PFSK-1 (cell line): ENCODE measurements at regions not wholly inside any gene's neighbourhood (a gene's known extent, or its start where the extent isn't known, plus 50 kb on each side); places are given as distances from the start of the nearest gene placed in this dataset.

Experiments
- FOXP2 ChIP-seq: optimal IDR thresholded peaks from 2 replicates; pipeline ENCODE3; 2011; ENCODE audit warnings: borderline replicate concordance, control low read depth, inconsistent platforms; ENCODE audit not compliant: insufficient read depth; ENCODE audit errors: extremely low read length, extremely low read depth
- POLR2AphosphoS5 ChIP-seq: IDR thresholded peaks from 2 replicates; pipeline ENCODE4 v1.6.1; 2012; ENCODE audit warnings: low read depth, mild to moderate bottlenecking, control low read depth, low read length, moderate library complexity
- REST ChIP-seq, 2 experiments: IDR thresholded peaks; 2 replicates each; pipeline versions ENCODE4 v1.6.1 to v1.8.0; 2011 to 2012; ENCODE audit warnings: low read depth in 2 of 2, low read length in 2 of 2, control low read depth in 1 of 2, inconsistent platforms in 1 of 2, mild to moderate bottlenecking in 1 of 2, moderate library complexity in 1 of 2; ENCODE audit not compliant: insufficient read depth in 1 of 2
- SIN3A ChIP-seq: IDR thresholded peaks from 2 replicates; pipeline ENCODE4 v1.6.1; 2012; ENCODE audit warnings: mild to moderate bottlenecking, low read length, moderate library complexity, borderline replicate concordance; ENCODE audit not compliant: insufficient read depth
- TAF1 ChIP-seq: IDR thresholded peaks from 2 replicates; pipeline ENCODE4 v1.6.1; 2012; ENCODE audit warnings: low read length, control low read depth, borderline replicate concordance; ENCODE audit not compliant: insufficient read depth

GRCh38 chr6:37078814-37079213 lies 73.4 kb downstream of the FGD2 start:
- no peak for TF ChIP-seq TAF1
- no peak for TF ChIP-seq SIN3A
- no peak for TF ChIP-seq FOXP2
- TF ChIP-seq POLR2AphosphoS5: no peak
- TF ChIP-seq REST (IDR thresholded peaks at IDR 0.05; ENCODE audit: insufficient read depth in 1 of 2, low read depth in 2 of 2, low read length in 2 of 2): no peak

- no peak for TF ChIP-seq TAF1
- TF ChIP-seq REST (IDR thresholded peaks at IDR 0.05; ENCODE audit: insufficient read depth in 1 of 2, low read depth in 2 of 2, low read length in 2 of 2): no peak
- no peak for TF ChIP-seq SIN3A
- no peak for TF ChIP-seq FOXP2
- TF ChIP-seq POLR2AphosphoS5: no peak
These were observed 75.7 kb downstream of the FGD2 start for GRCh38 chr6:37081042-37081607.

- no peak for TF ChIP-seq SIN3A
- no peak for TF ChIP-seq FOXP2
These were observed 77.1 kb downstream of the FGD2 start for GRCh38 chr6:37082390-37083130.

- TF ChIP-seq FOXP2: no peak
- no peak; the same call in 1 of the 2 replicates for TF ChIP-seq SIN3A
- TF ChIP-seq POLR2AphosphoS5: no peak
- no peak for TF ChIP-seq TAF1
- TF ChIP-seq REST (IDR thresholded peaks at IDR 0.05; ENCODE audit: insufficient read depth in 1 of 2, low read depth in 2 of 2, low read length in 2 of 2): no peak
These were observed 78.0 kb downstream of the FGD2 start for GRCh38 chr6:37083243-37084138.

- TF ChIP-seq TAF1: no peak
- no peak for TF ChIP-seq POLR2AphosphoS5
- no peak for TF ChIP-seq SIN3A
- no peak for TF ChIP-seq REST (IDR thresholded peaks at IDR 0.05; ENCODE audit: insufficient read depth in 1 of 2, low read depth in 2 of 2, low read length in 2 of 2)
- no peak for TF ChIP-seq FOXP2
These were observed 79.7 kb downstream of the FGD2 start for GRCh38 chr6:37085198-37085597.
